GM12878 (cell line): ENCODE measurements at regions not wholly inside any gene's neighbourhood (a gene's known extent, or its start where the extent isn't known, plus 50 kb on each side); places are given as distances from the start of the nearest gene placed in this dataset.

Experiments
- ATAC-seq: fragments of 200-7000 bp; cut with Tn5 transposase; 3 replicates; pipeline ENCODE4 v1.9.1; 2020; ENCODE audit warnings: mild to moderate bottlenecking, moderate library complexity
- BruUV-seq: library from RNA; stranded (reverse); fragments of 400-500 nt; replicated peaks from 2 replicates; lab custom pipeline; 2021; lab: Mats Ljungman, UMichigan
- CTCF ChIA-PET: fragments of 300-600 bp; sonication (Branson Sonifier 250); formaldehyde crosslinking; extraction: SDS; loops from one replicate; lab custom pipeline; 2021; ENCODE audit warnings: inconsistent platforms; lab: Yijun Ruan, JAX
- POLR2A ChIA-PET: fragments of 350-600 bp; formaldehyde crosslinking; extraction: SDS; loops from one replicate; lab custom pipeline; 2021; ENCODE audit warnings: inconsistent platforms; lab: Charles Lee
- RAD21 ChIA-PET: fragments of 300-600 bp; sonication (Branson Sonifier 250); formaldehyde crosslinking; loops from one replicate; lab custom pipeline; 2023; ENCODE audit warnings: antibody characterized with exemption; ENCODE audit not compliant: unreplicated experiment; lab: Charles Lee
- SMC1A ChIA-PET: fragments of 300-600 bp; sonication (Branson Sonifier 250); formaldehyde crosslinking; loops from one replicate; lab custom pipeline; 2023; ENCODE audit not compliant: unreplicated experiment, uncharacterized antibody; lab: Charles Lee
- DNase-seq: peaks from one replicate; pipeline ENCODE4 v3.0.0-alpha.2; 2011; ENCODE audit warnings: low read depth, low spot score
- FAIRE-seq: peaks from 3 replicates; lab custom pipeline; 2011; peaks lifted over from hg19 to GRCh38; lab: Jason Lieb, UNC
- H2AFZ ChIP-seq: 2 replicates; pipeline ENCODE4 v1.6.0; 2011; ENCODE audit warnings: low read depth, low read length, control low read depth; ENCODE audit not compliant: control insufficient read depth
- H3K27ac ChIP-seq: 2 replicates; pipeline ENCODE4 v1.5.1; 2011; ENCODE audit warnings: control low read depth; ENCODE audit not compliant: control insufficient read depth, insufficient read depth
- H3K27me3 ChIP-seq, 2 experiments: replicated peaks in 1 of 2; 2 replicates each; pipeline versions ENCODE4 v1.6.0 to v1.6.1; 2011; ENCODE audit warnings: low read length in 1 of 2; ENCODE audit not compliant: control insufficient read depth in 2 of 2, insufficient read depth in 2 of 2
- H3K36me3 ChIP-seq, 2 experiments: 2 replicates each; pipeline ENCODE4 v1.5.1; 2011; ENCODE audit warnings: low read length in 1 of 2; ENCODE audit not compliant: control insufficient read depth in 2 of 2, insufficient read depth in 2 of 2
- H3K4me1 ChIP-seq: 2 replicates; pipeline ENCODE4 v1.6.1; 2011; ENCODE audit warnings: mild to moderate bottlenecking, low read length, moderate library complexity, mixed read lengths; ENCODE audit not compliant: control insufficient read depth, insufficient read depth
- H3K4me2 ChIP-seq: 2 replicates; pipeline ENCODE4 v1.6.0; 2011; ENCODE audit warnings: control low read depth; ENCODE audit not compliant: control insufficient read depth, insufficient read depth
- H3K4me3 ChIP-seq: fragments of 200-600 bp; sonication (generic); 2 replicates; pipeline ENCODE4 v1.5.1; 2016
- H3K79me2 ChIP-seq: 2 replicates; pipeline ENCODE4 v1.6.0; 2011; ENCODE audit warnings: low read length; ENCODE audit not compliant: control insufficient read depth, insufficient read depth
- H3K9ac ChIP-seq: 2 replicates; pipeline ENCODE4 v1.8.0; 2011; ENCODE audit warnings: low read length, control low read depth, mixed read lengths; ENCODE audit not compliant: control insufficient read depth, insufficient read depth
- H3K9me3 ChIP-seq: replicated peaks from 3 replicates; pipeline ENCODE4 v1.5.1; 2011; ENCODE audit warnings: mild to moderate bottlenecking, low read length; ENCODE audit not compliant: control insufficient read depth, insufficient read depth
- H4K20me1 ChIP-seq: 2 replicates; pipeline ENCODE4 v1.6.0; 2011; ENCODE audit not compliant: control insufficient read depth, insufficient read depth
- ATF7 ChIP-seq: fragments of 450-650 bp; IDR thresholded peaks from 2 replicates; pipeline ENCODE4 v1.6.1; 2016; ENCODE audit warnings: low read depth, mild to moderate bottlenecking
- BRCA1 ChIP-seq: IDR thresholded peaks from 2 replicates; pipeline ENCODE4 v1.6.1; 2011; ENCODE audit warnings: low read depth, low read length, improper control_type of control experiment
- CUX1 ChIP-seq: IDR thresholded peaks from 2 replicates; pipeline ENCODE4 v1.6.1; 2012; ENCODE audit warnings: improper control_type of control experiment, low read depth, low read length; ENCODE audit not compliant: insufficient replicate concordance
- IRF4 ChIP-seq: IDR thresholded peaks from 2 replicates; pipeline ENCODE4 v1.6.1; 2011; ENCODE audit warnings: low read depth, low read length
- KAT2A ChIP-seq: conservative IDR thresholded peaks from 2 replicates; pipeline ENCODE4 v1.6.1; 2011; ENCODE audit warnings: low read depth, low read length; ENCODE audit not compliant: control insufficient read depth
- MAX ChIP-seq: IDR thresholded peaks from 2 replicates; pipeline ENCODE4 v1.6.1; 2012; ENCODE audit warnings: low read depth, low read length, improper control_type of control experiment
- TCF3 ChIP-seq: IDR thresholded peaks from 2 replicates; pipeline ENCODE4 v1.6.1; 2012; ENCODE audit warnings: low read depth, mild to moderate bottlenecking, low read length, borderline replicate concordance; ENCODE audit not compliant: insufficient read depth
- ZBTB11 ChIP-seq: fragments of 450-650 bp; formaldehyde crosslinking; IDR thresholded peaks from 2 replicates; pipeline ENCODE4 v1.5.0; 2022; ENCODE audit warnings: mild to moderate bottlenecking, missing genetic modification characterization
- ZNF274 ChIP-seq: IDR thresholded peaks from one replicate; pipeline ENCODE4 v1.8.0; 2011; ENCODE audit not compliant: insufficient read length, insufficient read depth
- WGBS: methylation state at CpG from one replicate; pipeline ENCODE4 v1.1.6; 2016; ENCODE audit warnings: low lambda C conversion rate; ENCODE audit not compliant: insufficient replicate concordance, insufficient coverage; ENCODE audit errors: missing lambda C conversion rate; 5-methylcytosine and 5-hydroxymethylcytosine counted together
- in situ Hi-C: fragments of 300-500 bp; cut with MboI; formaldehyde crosslinking; loops from 9 replicates; pipeline ENCODE4 v1.14.3; 2018; ENCODE audit warnings: mixed read lengths
- intact Hi-C: fragments of 100-400 bp; cut with micrococcal nuclease; formaldehyde crosslinking; loops from one replicate; pipeline ENCODE4 v1.14.2; 2022; ENCODE audit not compliant: unreplicated experiment

GRCh38 chr4:1462768-1463075 lies 56.5 kb upstream of the NKX1-1 start:
- Histone ChIP-seq H3K4me3 (no peak overlapping the region), H3K36me3 (no peaks in the 10 kb centered on the region), H3K79me2 (no peaks in the 10 kb centered on the region), H4K20me1 (no peaks in the 10 kb centered on the region), H2AFZ (no peak overlapping the region), H3K9ac (no peak overlapping the region), H3K9me3 (no peaks in the 10 kb centered on the region; the same call in 2 of the 3 replicates), H3K4me2 (no peak overlapping the region), H3K4me1 (no peaks in the 10 kb centered on the region), H3K27ac (no peak overlapping the region), H3K27me3 (no peaks in the 10 kb centered on the region)
- DNase-seq (no peak), FAIRE-seq (no peak), ATAC-seq (no peak)
- ChIA-PET RAD21 (no interaction called here), SMC1A (no interaction called here), POLR2A (no interaction called here), CTCF (no interaction called here)
- intact Hi-C loops (no loop called here), in situ Hi-C loops (loop anchor here (10.0 kb wide), 2 partner anchors 58 to 1048 kb away; partner anchors contain the start of gene NKX1-1)
- no TSS peak for BruUV-seq
- 35% methylated on average over 14 of the region's 14 CpGs for WGBS
- TF ChIP-seq BRCA1 (no peak), KAT2A (no peak), TCF3 (no peak), ATF7 (no peak), IRF4 (no peak), MAX (no peak), ZNF274 (no peak), ZBTB11 (no peak), CUX1 (no peak)
